ENCODE measurements at regions not wholly inside any gene's neighbourhood (a gene's known extent, or its start where the extent isn't known, plus 50 kb on each side); places are given as distances from the start of the nearest gene placed in this dataset.

- TF ChIP-seq CTCF (IDR thresholded peaks at IDR 0.05; ENCODE audit: low read depth, low read length) (no peak), EZH2phosphoT487 (IDR thresholded peaks at IDR 0.05; ENCODE audit: low read depth) (no peak)
Measured at GRCh38 chr6:12419631-12420272, 129.6 kb downstream of the EDN1 start.
